H1 (cell line): ENCODE measurements at regions not wholly inside any gene's neighbourhood (a gene's known extent, or its start where the extent isn't known, plus 50 kb on each side); places are given as distances from the start of the nearest gene placed in this dataset.

Experiments used
- CTCF ChIA-PET: fragments of 300-600 bp; sonication (Branson Sonifier 250); formaldehyde crosslinking; loops from one replicate; lab custom pipeline; 2021; ENCODE audit not compliant: partially characterized antibody; lab: Charles Lee
- POLR2A ChIA-PET: fragments of 300-600 bp; sonication (Branson Sonifier 250); formaldehyde crosslinking; loops from one replicate; lab custom pipeline; 2021; ENCODE audit warnings: inconsistent platforms; ENCODE audit not compliant: partially characterized antibody; lab: Charles Lee
- DNase-seq, 2 experiments: peaks; one replicate each; pipeline versions ENCODE4 v3.0.0 to v3.0.0-alpha.2; 2010 to 2022; ENCODE audit warnings: low spot score in 2 of 2, low read depth in 1 of 2, mixed read lengths in 1 of 2
- FAIRE-seq: peaks from 2 replicates; lab custom pipeline; 2011; peaks lifted over from hg19 to GRCh38; lab: Jason Lieb, UNC
- H2AFZ ChIP-seq: 2 replicates; pipeline ENCODE4 v1.8.1; 2012; ENCODE audit warnings: low read length, inconsistent platforms
- H2AK5ac ChIP-seq: 2 replicates; pipeline ENCODE4 v1.6.1; 2013; ENCODE audit warnings: low read depth, low read length
- H2BK120ac ChIP-seq: replicated peaks from 2 replicates; pipeline ENCODE3; 2013; ENCODE audit warnings: low read depth, low read length, inconsistent platforms
- H2BK12ac ChIP-seq: 2 replicates; pipeline ENCODE4 v1.6.1; 2013; ENCODE audit warnings: low read depth, low read length
- H2BK15ac ChIP-seq: 2 replicates; pipeline ENCODE4 v1.6.1; 2013; ENCODE audit warnings: low read length
- H2BK20ac ChIP-seq: 2 replicates; pipeline ENCODE4 v1.6.1; 2013; ENCODE audit warnings: low read length
- H2BK5ac ChIP-seq: 2 replicates; pipeline ENCODE4 v1.6.1; 2013; ENCODE audit warnings: low read depth, low read length
- H3K14ac ChIP-seq: 2 replicates; pipeline ENCODE4 v1.6.1; 2013; ENCODE audit warnings: inconsistent platforms; ENCODE audit not compliant: insufficient read length
- H3K18ac ChIP-seq: 2 replicates; pipeline ENCODE4 v1.6.1; 2013; ENCODE audit warnings: low read length; ENCODE audit errors: extremely low read depth
- H3K23ac ChIP-seq: 2 replicates; pipeline ENCODE4 v1.6.1; 2013; ENCODE audit warnings: inconsistent platforms; ENCODE audit not compliant: insufficient read length
- H3K23me2 ChIP-seq: 2 replicates; pipeline ENCODE4 v1.6.1; 2013; ENCODE audit warnings: low read depth, low read length
- H3K27ac ChIP-seq: 2 replicates; pipeline ENCODE4 v1.6.1; 2011; ENCODE audit warnings: low read depth, low read length, inconsistent platforms
- H3K27me3 ChIP-seq, 4 experiments: replicated peaks in 1 of 4; 1 replicate in 1 of 4; 2 replicates in 3 of 4; pipeline versions ENCODE4 v1.6.1 to v1.8.1; 2011 to 2013; ENCODE audit warnings: low read length in 3 of 4, mild to moderate bottlenecking in 3 of 4, inconsistent platforms in 2 of 4, mixed read lengths in 2 of 4, moderate library complexity in 1 of 4; ENCODE audit not compliant: control insufficient read depth in 3 of 4, insufficient read depth in 3 of 4; ENCODE audit errors: extremely low read depth in 1 of 4
- H3K36me3 ChIP-seq, 4 experiments: 2 replicates each; pipeline versions ENCODE4 v1.6.1 to v1.8.1; 2011 to 2013; ENCODE audit warnings: mild to moderate bottlenecking in 4 of 4, low read length in 3 of 4, moderate library complexity in 2 of 4, control low read depth in 1 of 4, inconsistent platforms in 1 of 4; ENCODE audit not compliant: insufficient read depth in 4 of 4, control insufficient read depth in 2 of 4
- H3K4ac ChIP-seq: replicated peaks from 2 replicates; pipeline ENCODE3; 2013; ENCODE audit warnings: low read length, low read depth, mixed read lengths, inconsistent platforms; ENCODE audit not compliant: insufficient read length
- H3K4me1 ChIP-seq, 4 experiments: replicated peaks in 1 of 4; 1 replicate in 1 of 4; 2 replicates in 3 of 4; pipeline versions ENCODE4 v1.6.1 to v1.8.1; 2011 to 2013; ENCODE audit warnings: low read length in 3 of 4, inconsistent platforms in 2 of 4, mixed read lengths in 1 of 4; ENCODE audit not compliant: insufficient read depth in 4 of 4, control insufficient read depth in 3 of 4
- H3K4me2 ChIP-seq, 2 experiments: 2 replicates each; pipeline versions ENCODE4 v1.6.1 to v1.8.1; 2011 to 2013; ENCODE audit warnings: low read depth in 2 of 2, low read length in 2 of 2, control low read depth in 1 of 2, inconsistent platforms in 1 of 2, mild to moderate bottlenecking in 1 of 2; ENCODE audit not compliant: insufficient read depth in 1 of 2
- H3K4me3 ChIP-seq, 4 experiments: fragments of 200-600, 300-600 bp in 1 of 4; sonication (generic), shearing (Covaris generic), sonication (Bioruptor Twin) in 1 of 4; 2 replicates each; pipeline versions ENCODE4 v1.5.1 to v1.8.1; 2011 to 2016; ENCODE audit warnings: low read length in 4 of 4, low read depth in 3 of 4, control low read depth in 2 of 4, inconsistent platforms in 2 of 4, mild to moderate bottlenecking in 2 of 4, mixed read lengths in 1 of 4, moderate library complexity in 1 of 4; ENCODE audit not compliant: insufficient read depth in 2 of 4; ENCODE audit errors: extremely low read depth in 1 of 4
- H3K56ac ChIP-seq: replicated peaks from 2 replicates; pipeline ENCODE3; 2013; ENCODE audit warnings: low read depth, mild to moderate bottlenecking, mixed read lengths, low read length, inconsistent platforms; ENCODE audit not compliant: insufficient read length
- H3K79me1 ChIP-seq: 2 replicates; pipeline ENCODE4 v1.6.1; 2013; ENCODE audit warnings: low read depth, low read length, control low read depth
- H3K79me2 ChIP-seq, 2 experiments: 2 replicates each; pipeline versions ENCODE4 v1.6.1 to v1.8.1; 2012 to 2013; ENCODE audit warnings: low read length in 2 of 2, mild to moderate bottlenecking in 2 of 2, inconsistent platforms in 1 of 2; ENCODE audit not compliant: insufficient read depth in 2 of 2, control insufficient read depth in 1 of 2
- H3K9ac ChIP-seq, 4 experiments: replicated peaks in 1 of 4; 1 replicate in 1 of 4; 2 replicates in 3 of 4; pipeline versions ENCODE4 v1.6.1 to v1.8.1; 2011 to 2013; ENCODE audit warnings: low read depth in 3 of 4, low read length in 3 of 4, control low read depth in 2 of 4, mild to moderate bottlenecking in 2 of 4, moderate library complexity in 2 of 4, inconsistent platforms in 1 of 4; ENCODE audit errors: extremely low read depth in 1 of 4
- H3K9me3 ChIP-seq, 2 experiments: 2 replicates each; pipeline versions ENCODE4 v1.6.1 to v1.8.1; 2012 to 2013; ENCODE audit warnings: mild to moderate bottlenecking in 2 of 2, moderate library complexity in 2 of 2, control low read depth in 1 of 2, inconsistent platforms in 1 of 2, low read depth in 1 of 2, low read length in 1 of 2, mixed read lengths in 1 of 2; ENCODE audit not compliant: insufficient read depth in 2 of 2
- H4K20me1 ChIP-seq, 2 experiments: replicated peaks in 1 of 2; 2 replicates each; pipeline versions ENCODE3 to v1.8.1; 2011 to 2013; ENCODE audit warnings: inconsistent platforms in 2 of 2, low read length in 2 of 2, mild to moderate bottlenecking in 1 of 2; ENCODE audit not compliant: insufficient read depth in 2 of 2, control insufficient read depth in 1 of 2
- H4K5ac ChIP-seq: 2 replicates; pipeline ENCODE4 v1.6.1; 2013; ENCODE audit warnings: low read length, low read depth, mixed read lengths, inconsistent platforms; ENCODE audit not compliant: insufficient read length
- H4K8ac ChIP-seq: 2 replicates; pipeline ENCODE4 v1.8.0; 2013; ENCODE audit warnings: mild to moderate bottlenecking, moderate library complexity, low read length, inconsistent platforms; ENCODE audit not compliant: insufficient read depth; ENCODE audit errors: extremely low read depth
- H4K91ac ChIP-seq: replicated peaks from 2 replicates; pipeline ENCODE3; 2013; ENCODE audit warnings: low read length, mixed read lengths, inconsistent platforms; ENCODE audit not compliant: insufficient read length
- CBX5 ChIP-seq: fragments of 300-800, 300-1000 bp; sonication (generic); IDR thresholded peaks from 2 replicates; pipeline ENCODE4 v1.7.1; 2016; ENCODE audit warnings: antibody characterized with exemption, low read length, low read depth
- HDAC6 ChIP-seq: IDR thresholded peaks from one replicate; pipeline ENCODE4 v1.7.1; 2012; ENCODE audit warnings: low read depth, mild to moderate bottlenecking, inconsistent platforms, low read length, moderate library complexity
- SRF ChIP-seq: IDR thresholded peaks from 2 replicates; pipeline ENCODE4 v1.6.1; 2011; ENCODE audit warnings: mild to moderate bottlenecking, low read depth, low read length, moderate library complexity
- WGBS, 2 experiments: shearing (Covaris generic) in 1 of 2; methylation state at CpG; one replicate each; pipeline versions ENCODE4 v1.1.6 to v1.1.7; 2013 to 2015; ENCODE audit warnings: low lambda C conversion rate in 2 of 2, mixed read lengths in 2 of 2, inconsistent platforms in 1 of 2, low coverage in 1 of 2, missing lambda C conversion rate in 1 of 2; ENCODE audit not compliant: insufficient replicate concordance in 2 of 2, insufficient coverage in 1 of 2, insufficient read length in 1 of 2; ENCODE audit errors: extremely low coverage in 1 of 2, missing lambda C conversion rate in 1 of 2; 5-methylcytosine and 5-hydroxymethylcytosine counted together

DNA sequence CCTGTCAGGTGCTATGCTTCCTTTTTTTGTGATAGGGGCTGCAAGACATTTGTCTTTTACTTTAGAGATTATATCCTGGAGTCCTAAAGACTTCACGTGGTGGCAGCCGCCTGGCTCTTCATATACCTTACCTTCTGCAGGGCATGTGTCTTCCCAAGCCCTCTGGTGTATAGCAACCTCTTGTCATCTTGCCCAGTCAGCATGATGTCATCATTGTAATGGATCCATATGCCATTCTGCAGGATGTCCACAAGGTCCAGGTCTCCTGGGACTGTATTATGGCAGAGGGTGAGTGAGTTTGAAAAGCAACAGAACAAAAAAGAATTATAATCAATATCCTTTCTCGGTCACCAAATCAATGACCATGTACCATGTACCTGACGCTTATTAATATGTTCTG, 82.2 kb upstream of the SCOC start:
- Histone ChIP-seq H4K8ac (no peak overlapping the region), H3K36me3 (no peaks in the 10 kb centered on the region), H2AK5ac (no peak overlapping the region), H2AFZ (no peak overlapping the region), H2BK120ac (no peak overlapping the region), H3K9ac (no peak overlapping the region), H4K20me1 (peaks cover 0 to 10% of the 10 kb centered on the region in 2 experiments), H3K4me2 (no peak overlapping the region), H4K5ac (no peak overlapping the region), H3K56ac (no peak overlapping the region), H3K79me2 (no peaks in the 10 kb centered on the region), H3K9me3 (peaks cover 0 to 12% of the 10 kb centered on the region in 2 experiments; a peak in 2 of 4 replicates), H3K27me3 (no peaks in the 10 kb centered on the region), H3K18ac (no peak overlapping the region), H3K27ac (no peak overlapping the region), H4K91ac (no peak overlapping the region), H3K4me3 (no peak overlapping the region), H3K79me1 (no peaks in the 10 kb centered on the region), H2BK12ac (no peak overlapping the region), H2BK5ac (no peak overlapping the region), H2BK20ac (no peak overlapping the region), H3K14ac (no peak overlapping the region), H3K4ac (no peak overlapping the region), H3K23ac (no peak overlapping the region), H2BK15ac (no peak overlapping the region), H3K23me2 (peaks cover 11% of the 10 kb centered on the region), H3K4me1 (no peaks in the 10 kb centered on the region)
- 84% methylated on average over 4 of the region's 4 CpGs; no CpG with 5 or more reads in 1 of the 2 experiments for WGBS, 2 experiments
- FAIRE-seq: no peak
- no peak for DNase-seq
- ChIA-PET CTCF (interaction anchor here (1.7 to 3.8 kb wide), 2 partner anchors 10 to 17 kb away, joined by 5 to 16 read pairs; no protein-coding TSS in a partner anchor), POLR2A (no interaction called here)
- no peak for TF ChIP-seq CBX5
- no peak for TF ChIP-seq HDAC6
- no peak for TF ChIP-seq SRF
